ENCODE measurements at regions not wholly inside any gene's neighbourhood (a gene's known extent, or its start where the extent isn't known, plus 50 kb on each side); places are given as distances from the start of the nearest gene placed in this dataset.

- Histone ChIP-seq H3K27ac (no peak overlapping the region), H3K4me3 (no peak overlapping the region)
Measured at GRCh38 chr12:73383584-73384222, 1111.5 kb downstream of the TRHDE start.

GRCh38 chr12:73384592-73384991 is 1112.4 kb downstream of the TRHDE start:
- Histone ChIP-seq H3K9ac (no peak overlapping the region), H3K27me3 (no peaks in the 10 kb centered on the region), H3K4me1 (peaks cover 0 to 6% (median 0%) of the 10 kb centered on the region in 10 experiments; a peak in 1 of 20 replicates), H4K20me1 (no peaks in the 10 kb centered on the region), H3K4me3 (no peak overlapping the region), H3K36me3 (no peaks in the 10 kb centered on the region), H3K4me2 (no peak overlapping the region), H3K9me3 (replicated peaks in 1 of 11) (no peaks in the 10 kb centered on the region), H3K27ac (no peak overlapping the region)
- TF ChIP-seq Cebpa-rat (IDR thresholded peaks at IDR 0.05) = no peak

More at GRCh38 chr12:73383584-73384222, 1111.5 kb downstream of the TRHDE start:
- Histone ChIP-seq H3K4me2 (no peak overlapping the region), H3K9me3 (replicated peaks in 1 of 11) (no peaks in the 10 kb centered on the region), H4K20me1 (no peaks in the 10 kb centered on the region), H3K9ac (no peak overlapping the region), H3K36me3 (no peaks in the 10 kb centered on the region), H3K4me1 (peaks cover 0 to 6% (median 0%) of the 10 kb centered on the region in 10 experiments; a peak in 1 of 20 replicates), H3K27me3 (no peaks in the 10 kb centered on the region)
- no peak for TF ChIP-seq Cebpa-rat (IDR thresholded peaks at IDR 0.05)

GRCh38 chr12:73390261-73390660 is 1118.1 kb downstream of the TRHDE start:
- Histone ChIP-seq H3K4me1 (no peaks in the 10 kb centered on the region), H3K9ac (no peak overlapping the region), H3K4me3 (no peak overlapping the region), H3K4me2 (no peak overlapping the region), H3K36me3 (no peaks in the 10 kb centered on the region), H4K20me1 (no peaks in the 10 kb centered on the region), H3K27ac (no peak overlapping the region), H3K9me3 (replicated peaks in 1 of 11) (no peaks in the 10 kb centered on the region), H3K27me3 (no peaks in the 10 kb centered on the region)
- no peak for TF ChIP-seq Cebpa-rat (IDR thresholded peaks at IDR 0.05)

GRCh38 chr12:73413051-73413450 is 1124.6 kb upstream of the ATXN7L3B start:
- peaks cover 10 to 27% (median 19%) of the 10 kb centered on the region in 11 experiments for H3K9me3 ChIP-seq (replicated peaks in 1 of 11)
- TF ChIP-seq Cebpa-rat (IDR thresholded peaks at IDR 0.05) = no peak
- H4K20me1 ChIP-seq = no peaks in the 10 kb centered on the region
- H3K4me2 ChIP-seq = no peak overlapping the region
- no peak overlapping the region for H3K27ac ChIP-seq
- no peak overlapping the region for H3K4me3 ChIP-seq
- H3K27me3 ChIP-seq = no peaks in the 10 kb centered on the region
- no peak overlapping the region for H3K9ac ChIP-seq
- no peaks in the 10 kb centered on the region for H3K4me1 ChIP-seq
- no peaks in the 10 kb centered on the region for H3K36me3 ChIP-seq

GRCh38 chr12:73413974-73414373 is 1123.7 kb upstream of the ATXN7L3B start:
- no peak overlapping the region for H3K27ac ChIP-seq
- no peak for TF ChIP-seq Cebpa-rat (IDR thresholded peaks at IDR 0.05)
- H4K20me1 ChIP-seq = no peaks in the 10 kb centered on the region
- H3K4me2 ChIP-seq = no peak overlapping the region
- no peaks in the 10 kb centered on the region for H3K36me3 ChIP-seq
- H3K9me3 ChIP-seq (replicated peaks in 1 of 11) = peaks cover 10 to 27% (median 19%) of the 10 kb centered on the region in 11 experiments
- H3K4me3 ChIP-seq = no peak overlapping the region
- H3K27me3 ChIP-seq = no peaks in the 10 kb centered on the region
- H3K9ac ChIP-seq = no peak overlapping the region
- H3K4me1 ChIP-seq = no peaks in the 10 kb centered on the region

- H3K4me1 ChIP-seq = no peaks in the 10 kb centered on the region
- H3K36me3 ChIP-seq = no peaks in the 10 kb centered on the region
- H3K27ac ChIP-seq = no peak overlapping the region
- H3K4me2 ChIP-seq = no peak overlapping the region
- H3K4me3 ChIP-seq = no peak overlapping the region
- TF ChIP-seq Cebpa-rat (IDR thresholded peaks at IDR 0.05) = no peak
- H3K27me3 ChIP-seq = no peaks in the 10 kb centered on the region
- H4K20me1 ChIP-seq = no peaks in the 10 kb centered on the region
- H3K9me3 ChIP-seq (replicated peaks in 1 of 11) = peaks cover 10 to 27% (median 19%) of the 10 kb centered on the region in 11 experiments
- H3K9ac ChIP-seq = no peak overlapping the region
Measured at GRCh38 chr12:73414926-73415325, 1122.7 kb upstream of the ATXN7L3B start.

- H3K4me3 ChIP-seq = no peak overlapping the region
- H3K9me3 ChIP-seq (replicated peaks in 1 of 11) = peaks cover 7 to 20% (median 11%) of the 10 kb centered on the region in 11 experiments
- H3K27ac ChIP-seq = no peak overlapping the region
- H3K9ac ChIP-seq = no peak overlapping the region
- H4K20me1 ChIP-seq = no peaks in the 10 kb centered on the region
- TF ChIP-seq Cebpa-rat (IDR thresholded peaks at IDR 0.05) = no peak
- H3K27me3 ChIP-seq = no peaks in the 10 kb centered on the region
- no peak overlapping the region for H3K4me2 ChIP-seq
- no peaks in the 10 kb centered on the region for H3K36me3 ChIP-seq
- peaks cover 0 to 13% (median 6%) of the 10 kb centered on the region in 10 experiments; a peak in 11 of 20 replicates for H3K4me1 ChIP-seq
Measured at GRCh38 chr12:73418541-73418940, 1119.1 kb upstream of the ATXN7L3B start.

GRCh38 chr12:73421832-73422231 is 1115.8 kb upstream of the ATXN7L3B start:
- no peak for TF ChIP-seq Cebpa-rat (IDR thresholded peaks at IDR 0.05)
- Histone ChIP-seq H3K36me3 (0 out of 22 replicates have a peak, but pooled peaks cover 0 to 4% (median 0%) of the 10 kb centered on the region in 11 experiments), H4K20me1 (no peaks in the 10 kb centered on the region), H3K9me3 (replicated peaks in 1 of 11) (peaks cover 19 to 26% (median 23%) of the 10 kb centered on the region in 11 experiments), H3K4me1 (peaks cover 0 to 13% (median 6%) of the 10 kb centered on the region in 10 experiments; a peak in 11 of 20 replicates), H3K27ac (no peak overlapping the region), H3K4me2 (peak overlapping the region; percentile 7 to 72 (median 29); a peak in 16 of 22 replicates), H3K27me3 (no peaks in the 10 kb centered on the region), H3K9ac (no peak overlapping the region), H3K4me3 (no peak overlapping the region)

- Histone ChIP-seq H4K20me1 (no peaks in the 10 kb centered on the region), H3K4me2 (no peak overlapping the region), H3K9ac (no peak overlapping the region), H3K36me3 (0 out of 22 replicates have a peak, but pooled peaks cover 0 to 4% (median 0%) of the 10 kb centered on the region in 11 experiments), H3K27me3 (no peaks in the 10 kb centered on the region), H3K9me3 (replicated peaks in 1 of 11) (peaks cover 19 to 26% (median 23%) of the 10 kb centered on the region in 11 experiments), H3K27ac (no peak overlapping the region), H3K4me3 (no peak overlapping the region), H3K4me1 (peaks cover 0 to 13% (median 6%) of the 10 kb centered on the region in 10 experiments; a peak in 11 of 20 replicates)
- no peak for TF ChIP-seq Cebpa-rat (IDR thresholded peaks at IDR 0.05)
Measured at GRCh38 chr12:73424484-73424883, 1113.2 kb upstream of the ATXN7L3B start.
